Naive thymus-derived CD4-positive, alpha-beta T cell (primary cell): ENCODE measurements at regions not wholly inside any gene's neighbourhood (a gene's known extent, or its start where the extent isn't known, plus 50 kb on each side); places are given as distances from the start of the nearest gene placed in this dataset.
"Not testable (repeated sequence)": the region's sequence is repeated elsewhere in the genome, so short reads cannot be mapped to it uniquely, and the experiment has no call there.

ENCODE experiments used
- ATAC-seq: fragments of 150-1000 bp; cut with Tn5 transposase; 2 replicates; pipeline ENCODE4 v1.10.0; 2021; ENCODE audit warnings: mild to moderate bottlenecking, moderate library complexity
- CTCF ChIA-PET: fragments of 350-600 bp; sonication (Branson Sonifier 250); formaldehyde crosslinking; loops from one replicate; lab custom pipeline; 2021; ENCODE audit warnings: antibody characterized with exemption; lab: Charles Lee
- POLR2A ChIA-PET: fragments of 350-600 bp; sonication (Branson Sonifier 250); formaldehyde crosslinking; loops from one replicate; lab custom pipeline; 2021; ENCODE audit warnings: antibody characterized with exemption, inconsistent platforms; lab: Charles Lee
- DNase-seq, 9 donors: peaks; one replicate each; pipeline versions ENCODE4 v3.0.0 to v3.0.0-alpha.2; 2020 to 2022; ENCODE audit warnings: mixed read lengths in 1 of 9
- H3K27ac ChIP-seq: one replicate; pipeline ENCODE4 v1.7.0; 2013; ENCODE audit warnings: mild to moderate bottlenecking, low read depth, low read length, moderate library complexity
- H3K27me3 ChIP-seq, 2 donors: one replicate each; pipeline ENCODE4 v1.7.0; 2013; ENCODE audit warnings: low read length in 2 of 2, mild to moderate bottlenecking in 2 of 2, moderate library complexity in 2 of 2; ENCODE audit not compliant: control insufficient read depth in 2 of 2, insufficient read depth in 2 of 2
- H3K36me3 ChIP-seq, 3 experiments: 1 replicate in 2 of 3; 2 replicates in 1 of 3; pipeline ENCODE4 v1.7.0; 2013; ENCODE audit warnings: low read length in 3 of 3, mild to moderate bottlenecking in 3 of 3, moderate library complexity in 1 of 3; ENCODE audit not compliant: insufficient read depth in 3 of 3, control insufficient read depth in 2 of 3
- H3K4me1 ChIP-seq, 2 donors: one replicate each; pipeline ENCODE4 v1.7.0; 2013; ENCODE audit warnings: low read length in 2 of 2, mild to moderate bottlenecking in 2 of 2, moderate library complexity in 1 of 2; ENCODE audit not compliant: control insufficient read depth in 2 of 2, insufficient read depth in 2 of 2
- H3K4me3 ChIP-seq: 2 replicates; pipeline ENCODE4 v1.7.0; 2013; ENCODE audit warnings: mild to moderate bottlenecking, low read length
- H3K9me3 ChIP-seq, 3 experiments: 1 replicate in 2 of 3; 2 replicates in 1 of 3; pipeline ENCODE4 v1.7.0; 2013; ENCODE audit warnings: low read length in 3 of 3; ENCODE audit not compliant: control insufficient read depth in 2 of 3
- H3K27ac Mint-ChIP-seq, 9 donors: one replicate each; pipeline ENCODE4 v1.8.0; 2020 to 2022; ENCODE audit warnings: mixed read lengths in 9 of 9, mild to moderate bottlenecking in 8 of 9, moderate library complexity in 5 of 9, inconsistent platforms in 2 of 9
- H3K27me3 Mint-ChIP-seq, 5 donors: one replicate each; pipeline ENCODE4 v1.8.0; 2021 to 2022; ENCODE audit warnings: mixed read lengths in 5 of 5, mild to moderate bottlenecking in 1 of 5
- H3K36me3 Mint-ChIP-seq, 5 donors: one replicate each; pipeline ENCODE4 v1.8.0; 2020 to 2022; ENCODE audit warnings: mixed read lengths in 5 of 5, mild to moderate bottlenecking in 3 of 5, inconsistent platforms in 1 of 5
- H3K4me1 Mint-ChIP-seq, 7 donors: one replicate each; pipeline ENCODE4 v1.8.0; 2020 to 2022; ENCODE audit warnings: mixed read lengths in 7 of 7, mild to moderate bottlenecking in 3 of 7, inconsistent platforms in 1 of 7
- H3K4me3 Mint-ChIP-seq, 10 donors: one replicate each; pipeline ENCODE4 v1.8.0; 2020 to 2022; ENCODE audit warnings: mild to moderate bottlenecking in 10 of 10, mixed read lengths in 10 of 10, moderate library complexity in 6 of 10, inconsistent platforms in 2 of 10
- H3K9me3 Mint-ChIP-seq, 11 donors: one replicate each; pipeline ENCODE4 v1.8.0; 2020 to 2022; ENCODE audit warnings: mixed read lengths in 11 of 11, mild to moderate bottlenecking in 4 of 11, inconsistent platforms in 1 of 11, moderate library complexity in 1 of 11
- intact Hi-C, 2 donors: fragments of 100-400 bp; cut with micrococcal nuclease; formaldehyde crosslinking; loops; one replicate each; pipeline ENCODE4 v1.15.1; 2023

GRCh38 chr14:43356382-43356781 is 1150.7 kb downstream of the FSCB start:
- Histone ChIP-seq H3K4me1 (no peaks in the 10 kb centered on the region), H3K4me3 (no peak overlapping the region), H3K9me3 (no peaks in the 10 kb centered on the region), H3K36me3 (no peaks in the 10 kb centered on the region), H3K27ac (no peak overlapping the region), H3K27me3 (no peaks in the 10 kb centered on the region)
- H3K27ac Mint-ChIP-seq: no peak overlapping the region
- intact Hi-C loops: no loop called here
- ChIA-PET POLR2A (no interaction called here), CTCF (no interaction called here)
- no peaks in the 10 kb centered on the region for H3K4me1 Mint-ChIP-seq
- no peak overlapping the region for H3K4me3 Mint-ChIP-seq
- no peaks in the 10 kb centered on the region for H3K36me3 Mint-ChIP-seq
- peaks cover 0 to 6% (median 2%) of the 10 kb centered on the region in 11 donors for H3K9me3 Mint-ChIP-seq
- no peak for ATAC-seq
- no peak for DNase-seq
- H3K27me3 Mint-ChIP-seq: no peaks in the 10 kb centered on the region

- H3K4me3 Mint-ChIP-seq: no peak overlapping the region
Measured at GRCh38 chr14:43341921-43342320, 1165.2 kb downstream of the FSCB start.

GRCh38 chr14:43338713-43339112 is 1168.4 kb downstream of the FSCB start:
- intact Hi-C loops: no loop called here
- Mint-ChIP-seq H3K36me3 (no peaks in the 10 kb centered on the region), H3K4me3 (no peak overlapping the region), H3K27ac (no peak overlapping the region), H3K9me3 (peaks cover 0 to 23% (median 6%) of the 10 kb centered on the region in 11 donors), H3K27me3 (no peaks in the 10 kb centered on the region), H3K4me1 (no peaks in the 10 kb centered on the region)
- Histone ChIP-seq H3K36me3 (no peaks in the 10 kb centered on the region), H3K4me3 (no peak overlapping the region), H3K27me3 (no peaks in the 10 kb centered on the region), H3K27ac (no peak overlapping the region), H3K4me1 (no peaks in the 10 kb centered on the region), H3K9me3 (no peaks in the 10 kb centered on the region)
- no peak for DNase-seq
- ChIA-PET POLR2A (no interaction called here), CTCF (no interaction called here)
- no peak for ATAC-seq

More at GRCh38 chr14:43341921-43342320, 1165.2 kb downstream of the FSCB start:
- intact Hi-C loops: no loop called here
- H3K9me3 Mint-ChIP-seq: peaks cover 0 to 27% (median 16%) of the 10 kb centered on the region in 11 donors
- Histone ChIP-seq H3K9me3 (no peaks in the 10 kb centered on the region), H3K4me1 (no peaks in the 10 kb centered on the region), H3K4me3 (no peak overlapping the region), H3K36me3 (no peaks in the 10 kb centered on the region), H3K27ac (no peak overlapping the region), H3K27me3 (no peaks in the 10 kb centered on the region)
- no peak overlapping the region for H3K27ac Mint-ChIP-seq
- ATAC-seq (no peak), DNase-seq (no peak)
- H3K27me3 Mint-ChIP-seq: no peaks in the 10 kb centered on the region
- no peaks in the 10 kb centered on the region for H3K4me1 Mint-ChIP-seq
- H3K36me3 Mint-ChIP-seq: no peaks in the 10 kb centered on the region
- ChIA-PET CTCF (no interaction called here), POLR2A (no interaction called here)

- Mint-ChIP-seq H3K36me3 (no peaks in the 10 kb centered on the region), H3K4me1 (no peaks in the 10 kb centered on the region), H3K27me3 (no peaks in the 10 kb centered on the region), H3K27ac (no peak overlapping the region), H3K4me3 (no peak overlapping the region), H3K9me3 (peaks cover 0 to 15% (median 5%) of the 10 kb centered on the region in 11 donors)
- Histone ChIP-seq H3K4me3 (no peak overlapping the region), H3K4me1 (no peaks in the 10 kb centered on the region), H3K27me3 (no peaks in the 10 kb centered on the region), H3K36me3 (no peaks in the 10 kb centered on the region), H3K9me3 (no peaks in the 10 kb centered on the region), H3K27ac (no peak overlapping the region)
- ATAC-seq (no peak), DNase-seq (no peak)
- intact Hi-C loops: no loop called here
- CTCF ChIA-PET: no interaction called here
- POLR2A ChIA-PET: no interaction called here
Measured at GRCh38 chr14:43336351-43336750, 1170.7 kb downstream of the FSCB start.

- peaks cover 0 to 19% (median 5%) of the 10 kb centered on the region in 11 donors for H3K9me3 Mint-ChIP-seq
- H3K36me3 ChIP-seq, intact Hi-C loops, H3K27me3 Mint-ChIP-seq, CTCF ChIA-PET, H3K27ac ChIP-seq, H3K27ac Mint-ChIP-seq, H3K27me3 ChIP-seq, DNase-seq, H3K4me3 Mint-ChIP-seq, H3K9me3 ChIP-seq, H3K4me3 ChIP-seq, H3K36me3 Mint-ChIP-seq, H3K4me1 ChIP-seq, POLR2A ChIA-PET, H3K4me1 Mint-ChIP-seq, ATAC-seq: not testable (repeated sequence)
Measured at GRCh38 chr14:43326501-43327407, 1180.3 kb downstream of the FSCB start.

- H3K27ac Mint-ChIP-seq: no peak overlapping the region
- POLR2A ChIA-PET: no interaction called here
Measured at GRCh38 chr14:43316427-43316826, 1190.7 kb downstream of the FSCB start.

GRCh38 chr14:43313719-43314118 is 1193.4 kb downstream of the FSCB start:
- Histone ChIP-seq H3K9me3 (no peaks in the 10 kb centered on the region), H3K36me3 (no peaks in the 10 kb centered on the region), H3K4me1 (no peaks in the 10 kb centered on the region), H3K4me3 (no peak overlapping the region), H3K27me3 (no peaks in the 10 kb centered on the region), H3K27ac (no peak overlapping the region)
- H3K27ac Mint-ChIP-seq: no peak overlapping the region
- ChIA-PET POLR2A (no interaction called here), CTCF (no interaction called here)
- DNase-seq: no peak
- H3K36me3 Mint-ChIP-seq: no peaks in the 10 kb centered on the region
- H3K9me3 Mint-ChIP-seq: peaks cover 0 to 25% (median 2%) of the 10 kb centered on the region in 11 donors
- H3K27me3 Mint-ChIP-seq: no peaks in the 10 kb centered on the region
- no peak for ATAC-seq
- H3K4me1 Mint-ChIP-seq: no peaks in the 10 kb centered on the region
- H3K4me3 Mint-ChIP-seq: no peak overlapping the region
- intact Hi-C loops: no loop called here

More at GRCh38 chr14:43316427-43316826, 1190.7 kb downstream of the FSCB start:
- H3K27ac ChIP-seq: no peak overlapping the region
- intact Hi-C loops: no loop called here
- Mint-ChIP-seq H3K36me3 (no peaks in the 10 kb centered on the region), H3K27me3 (no peaks in the 10 kb centered on the region), H3K4me3 (no peak overlapping the region), H3K9me3 (peaks cover 0 to 31% (median under 1%) of the 10 kb centered on the region in 11 donors), H3K4me1 (no peaks in the 10 kb centered on the region)
- no peaks in the 10 kb centered on the region for H3K9me3 ChIP-seq
- ATAC-seq (no peak), DNase-seq (no peak)
- no peaks in the 10 kb centered on the region for H3K36me3 ChIP-seq
- no peak overlapping the region for H3K4me3 ChIP-seq
- no peaks in the 10 kb centered on the region for H3K27me3 ChIP-seq
- no peaks in the 10 kb centered on the region for H3K4me1 ChIP-seq
- CTCF ChIA-PET: no interaction called here
